Natural killer cell (primary cell): ENCODE measurements at regions not wholly inside any gene's neighbourhood (a gene's known extent, or its start where the extent isn't known, plus 50 kb on each side); places are given as distances from the start of the nearest gene placed in this dataset.
A peak's percentile ranks its signal among the peaks of the same experiment; 100 is the strongest.

Experiments
- ATAC-seq, 3 donors: fragments of 150-1000 bp in 2 of 3; fragments of 200-7000 bp in 1 of 3; cut with Tn5 transposase; 1 replicate in 1 of 3; 2 replicates in 2 of 3; pipeline ENCODE4 v1.10.0; 2021; ENCODE audit warnings: mild to moderate bottlenecking in 2 of 3, moderate library complexity in 2 of 3
- DNase-seq, 2 donors: peaks; one replicate each; pipeline versions ENCODE4 v3.0.0 to v3.0.0-alpha.2; 2013 to 2021; ENCODE audit warnings: mixed read lengths in 1 of 2
- H3K27ac ChIP-seq: one replicate; pipeline ENCODE4 v1.5.1; 2013; ENCODE audit warnings: mild to moderate bottlenecking, low read length
- H3K27me3 ChIP-seq: one replicate; pipeline ENCODE4 v1.6.1; 2013; ENCODE audit warnings: low read length; ENCODE audit not compliant: control insufficient read depth, insufficient read depth
- H3K36me3 ChIP-seq: one replicate; pipeline ENCODE4 v1.6.1; 2013; ENCODE audit warnings: low read length; ENCODE audit not compliant: control insufficient read depth, insufficient read depth
- H3K4me1 ChIP-seq: one replicate; pipeline ENCODE4 v1.6.1; 2013; ENCODE audit warnings: low read length; ENCODE audit not compliant: control insufficient read depth, insufficient read depth
- H3K4me3 ChIP-seq: one replicate; pipeline ENCODE4 v1.5.1; 2013; ENCODE audit warnings: low read length
- H3K9me3 ChIP-seq: one replicate; pipeline ENCODE4 v1.6.1; 2013; ENCODE audit warnings: low read length; ENCODE audit not compliant: control insufficient read depth, insufficient read depth
- H3K27ac Mint-ChIP-seq, 2 donors: one replicate each; pipeline ENCODE4 v1.8.0; 2022; ENCODE audit warnings: mild to moderate bottlenecking in 2 of 2, mixed read lengths in 2 of 2, moderate library complexity in 1 of 2
- H3K27me3 Mint-ChIP-seq, 2 donors: one replicate each; pipeline ENCODE4 v1.8.0; 2022; ENCODE audit warnings: low read depth in 2 of 2, mixed read lengths in 2 of 2
- H3K36me3 Mint-ChIP-seq: one replicate; pipeline ENCODE4 v1.8.0; 2022; ENCODE audit warnings: mixed read lengths
- H3K4me1 Mint-ChIP-seq, 2 donors: one replicate each; pipeline ENCODE4 v1.8.0; 2022; ENCODE audit warnings: mixed read lengths in 2 of 2
- H3K4me3 Mint-ChIP-seq: one replicate; pipeline ENCODE4 v1.8.0; 2022; ENCODE audit warnings: mild to moderate bottlenecking, moderate library complexity, mixed read lengths
- H3K9me3 Mint-ChIP-seq, 2 donors: one replicate each; pipeline ENCODE4 v1.8.0; 2022; ENCODE audit warnings: mixed read lengths in 2 of 2
- CTCF ChIP-seq: fragments of 200-600 bp; IDR thresholded peaks from one replicate; pipeline ENCODE4 v1.8.0; 2022; ENCODE audit warnings: antibody characterized with exemption
- WGBS: methylation state at CpG from one replicate; pipeline ENCODE4 v1.1.7; 2013; ENCODE audit warnings: missing lambda C conversion rate; ENCODE audit not compliant: insufficient coverage; 5-methylcytosine and 5-hydroxymethylcytosine counted together
- intact Hi-C: fragments of 100-400 bp; cut with micrococcal nuclease; formaldehyde crosslinking; loops from one replicate; pipeline ENCODE4 v1.14.2; 2022

GRCh38 chr10:78577712-78578111 lies 491.1 kb upstream of the ZMIZ1 start:
- no peak for DNase-seq
- 26% methylated on average over 5 of the region's 5 CpGs for WGBS

GRCh38 chr10:78578929-78579328 lies 489.8 kb upstream of the ZMIZ1 start:
- Mint-ChIP-seq H3K4me3 (no peak overlapping the region), H3K27ac (no peak overlapping the region), H3K27me3 (peaks cover 0 to 13% of the 10 kb centered on the region in 2 donors), H3K4me1 (no peaks in the 10 kb centered on the region), H3K36me3 (no peaks in the 10 kb centered on the region), H3K9me3 (no peaks in the 10 kb centered on the region)
- intact Hi-C loops, result no loop called here
- Histone ChIP-seq H3K4me1 (no peaks in the 10 kb centered on the region), H3K27ac (no peak overlapping the region), H3K36me3 (no peaks in the 10 kb centered on the region), H3K9me3 (no peaks in the 10 kb centered on the region), H3K4me3 (no peak overlapping the region), H3K27me3 (no peaks in the 10 kb centered on the region)
- peak in 1 of 2 donors; percentile 13 for DNase-seq
- WGBS, result 61% methylated on average over 6 of the region's 6 CpGs
- peak in 2 of 3 donors; percentile 17 to 38 for ATAC-seq
- TF ChIP-seq CTCF, result no peak

More at GRCh38 chr10:78577712-78578111, 491.1 kb upstream of the ZMIZ1 start:
- no peaks in the 10 kb centered on the region for H3K27me3 ChIP-seq
- Mint-ChIP-seq H3K4me3 (no peak overlapping the region), H3K4me1 (no peaks in the 10 kb centered on the region), H3K27me3 (peaks cover 0 to 11% of the 10 kb centered on the region in 2 donors), H3K27ac (no peak overlapping the region), H3K36me3 (no peaks in the 10 kb centered on the region), H3K9me3 (no peaks in the 10 kb centered on the region)
- intact Hi-C loops, result no loop called here
- TF ChIP-seq CTCF, result no peak
- no peaks in the 10 kb centered on the region for H3K9me3 ChIP-seq
- no peak for ATAC-seq
- H3K27ac ChIP-seq, result no peak overlapping the region
- H3K36me3 ChIP-seq, result no peaks in the 10 kb centered on the region
- H3K4me3 ChIP-seq, result no peak overlapping the region
- H3K4me1 ChIP-seq, result no peaks in the 10 kb centered on the region

- no peak for TF ChIP-seq CTCF
- intact Hi-C loops, result no loop called here
- Mint-ChIP-seq H3K4me1 (no peaks in the 10 kb centered on the region), H3K4me3 (no peak overlapping the region), H3K27ac (no peak overlapping the region), H3K36me3 (no peaks in the 10 kb centered on the region), H3K9me3 (no peaks in the 10 kb centered on the region), H3K27me3 (peaks cover 0 to 13% of the 10 kb centered on the region in 2 donors)
- Histone ChIP-seq H3K9me3 (no peaks in the 10 kb centered on the region), H3K4me1 (no peaks in the 10 kb centered on the region), H3K27ac (no peak overlapping the region), H3K4me3 (no peak overlapping the region), H3K36me3 (no peaks in the 10 kb centered on the region), H3K27me3 (no peaks in the 10 kb centered on the region)
- DNase-seq (no peak), ATAC-seq (no peak)
- 84% methylated on average over 5 of the region's 5 CpGs for WGBS
Observed at GRCh38 chr10:78579576-78579975, 489.2 kb upstream of the ZMIZ1 start.

GRCh38 chr10:78579995-78580394 lies 488.8 kb upstream of the ZMIZ1 start:
- intact Hi-C loops, result no loop called here
- Mint-ChIP-seq H3K27ac (no peak overlapping the region), H3K36me3 (no peaks in the 10 kb centered on the region), H3K4me1 (no peaks in the 10 kb centered on the region), H3K9me3 (no peaks in the 10 kb centered on the region), H3K27me3 (peaks cover 0 to 11% of the 10 kb centered on the region in 2 donors), H3K4me3 (no peak overlapping the region)
- Histone ChIP-seq H3K4me3 (no peak overlapping the region), H3K27me3 (no peaks in the 10 kb centered on the region), H3K27ac (no peak overlapping the region), H3K4me1 (no peaks in the 10 kb centered on the region), H3K9me3 (no peaks in the 10 kb centered on the region), H3K36me3 (no peaks in the 10 kb centered on the region)
- TF ChIP-seq CTCF, result no peak
- no peak for DNase-seq
- no peak for ATAC-seq
- 94% methylated on average over 2 of the region's 4 CpGs for WGBS
